HG03175 (cell line): ENCODE measurements at regions not wholly inside any gene's neighbourhood (a gene's known extent, or its start where the extent isn't known, plus 50 kb on each side); places are given as distances from the start of the nearest gene placed in this dataset.
A peak's percentile ranks its signal among the peaks of the same experiment; 100 is the strongest.

Experiments
- ATAC-seq: cut with Tn5 transposase; IDR thresholded peaks from one replicate; pipeline ENCODE4 v1.9.1; 2021; ENCODE audit warnings: mild to moderate bottlenecking, moderate library complexity; ENCODE audit not compliant: unreplicated experiment

- ATAC-seq: no peak
Observed at GRCh38 chr9:11312966-11313365, 700.2 kb upstream of the PTPRD start.

DNA sequence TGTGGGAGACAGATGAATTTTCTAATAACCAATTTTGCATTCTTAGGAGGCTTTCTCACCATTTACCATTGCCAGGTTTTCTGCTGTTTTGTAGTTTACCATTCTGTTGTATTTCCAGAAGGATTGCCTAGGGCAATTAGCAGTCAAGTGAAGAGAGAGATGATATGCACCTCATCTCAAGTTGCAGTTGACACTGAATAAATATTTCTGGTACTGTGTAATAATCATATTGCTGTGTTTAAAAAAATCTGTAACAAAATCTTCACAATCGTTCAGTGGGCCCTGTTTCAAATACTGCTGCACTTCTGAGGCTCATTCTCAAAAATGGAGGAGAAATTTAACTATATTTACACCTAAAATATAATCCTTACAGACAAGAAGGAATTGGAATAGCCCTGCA lies 706.1 kb upstream of the PTPRD start:
- ATAC-seq: no peak

DNA sequence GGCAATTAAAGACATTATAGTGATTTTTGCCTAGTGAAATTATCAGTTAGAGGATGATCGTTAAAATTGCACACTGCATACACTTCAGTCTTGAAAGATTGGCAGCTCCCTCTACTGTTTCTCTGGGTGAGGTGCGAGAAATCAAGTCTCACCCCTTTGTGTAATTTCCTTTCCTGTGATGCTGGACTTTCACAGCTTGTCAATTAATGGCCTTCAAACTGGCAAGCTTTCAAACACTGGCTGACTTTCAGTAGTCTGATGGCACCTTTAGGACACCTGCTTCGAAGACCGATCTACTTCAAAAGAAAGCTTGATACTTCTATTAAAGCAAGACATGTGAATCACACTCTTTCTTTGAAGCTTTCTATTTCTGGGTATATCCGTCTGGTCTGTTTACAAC lies 706.7 kb upstream of the PTPRD start:
- ATAC-seq: no peak

GRCh38 chr9:11320989-11321388 lies 708.2 kb upstream of the PTPRD start:
- no peak for ATAC-seq

GRCh38 chr9:11323457-11323856 lies 710.7 kb upstream of the PTPRD start:
- ATAC-seq: no peak

GRCh38 chr9:11326231-11326630 lies 713.4 kb upstream of the PTPRD start:
- no peak for ATAC-seq

GRCh38 chr9:11328326-11328725 lies 715.5 kb upstream of the PTPRD start:
- no peak for ATAC-seq

DNA sequence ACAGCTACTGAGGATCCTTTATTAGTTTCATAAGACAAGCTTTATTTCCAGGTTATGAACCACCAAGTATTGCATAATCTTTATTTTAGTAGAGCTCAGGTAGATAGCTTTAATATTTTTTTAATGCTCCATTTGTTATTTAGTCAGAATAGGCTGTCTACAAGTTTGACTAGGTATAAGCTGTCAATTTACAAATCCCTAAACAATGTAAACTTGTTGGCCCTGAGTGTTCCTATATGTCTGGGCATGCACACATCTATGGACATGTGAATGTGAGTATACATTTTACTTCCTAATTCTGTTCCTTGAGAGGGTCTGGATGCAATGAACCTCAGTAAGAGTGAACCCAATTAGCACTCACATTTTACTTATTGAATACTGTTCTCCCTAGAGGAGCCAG lies 722.2 kb upstream of the PTPRD start:
- ATAC-seq: no peak

- ATAC-seq: peak; percentile 79
Observed at GRCh38 chr9:11338130-11338529, 725.3 kb upstream of the PTPRD start.

DNA sequence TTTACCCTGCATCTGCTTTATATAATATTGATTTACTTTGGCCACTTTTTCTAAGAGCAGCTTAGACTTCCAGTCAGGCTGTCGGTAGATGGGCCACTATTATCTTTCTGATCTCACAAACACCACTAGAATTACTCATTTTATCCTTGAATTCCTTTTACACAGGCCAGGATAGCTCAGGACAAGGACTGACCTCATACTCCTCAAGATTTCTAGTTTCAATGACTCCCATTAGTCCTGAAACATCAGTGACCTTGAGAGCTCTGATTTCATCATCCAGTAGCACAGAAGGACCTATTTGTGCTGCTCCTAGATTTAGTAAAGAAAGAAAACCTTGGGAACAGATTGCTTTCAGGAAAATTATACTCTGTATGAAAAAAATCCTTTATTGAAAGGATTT lies 727.9 kb upstream of the PTPRD start:
- ATAC-seq: no peak

DNA sequence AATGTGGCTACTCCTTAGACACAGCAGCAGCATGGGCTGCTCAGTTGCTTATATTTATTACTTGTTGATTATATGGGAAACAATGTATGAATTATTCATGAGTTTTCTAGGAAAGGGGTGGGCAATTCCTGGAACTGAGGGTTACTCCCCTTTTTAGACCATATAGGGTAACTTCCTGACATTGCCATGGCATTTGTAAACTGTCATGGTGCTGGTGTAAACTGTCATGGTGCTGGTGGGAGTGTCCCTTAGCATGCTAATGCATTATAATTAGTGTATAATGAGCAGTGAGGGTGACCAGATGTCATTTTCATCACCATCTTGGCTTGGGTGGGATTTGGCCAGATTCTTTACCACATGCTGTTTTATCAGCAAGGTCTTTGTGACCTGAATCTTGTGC lies 734.6 kb upstream of the PTPRD start:
- no peak for ATAC-seq

GRCh38 chr9:11348366-11348765 lies 735.6 kb upstream of the PTPRD start:
- ATAC-seq: no peak

- ATAC-seq: no peak
Observed at GRCh38 chr9:11349187-11349586, 736.4 kb upstream of the PTPRD start.

- no peak for ATAC-seq
Observed at GRCh38 chr9:11352612-11353011, 739.8 kb upstream of the PTPRD start.

GRCh38 chr9:11356067-11356466 lies 743.3 kb upstream of the PTPRD start:
- no peak for ATAC-seq

DNA sequence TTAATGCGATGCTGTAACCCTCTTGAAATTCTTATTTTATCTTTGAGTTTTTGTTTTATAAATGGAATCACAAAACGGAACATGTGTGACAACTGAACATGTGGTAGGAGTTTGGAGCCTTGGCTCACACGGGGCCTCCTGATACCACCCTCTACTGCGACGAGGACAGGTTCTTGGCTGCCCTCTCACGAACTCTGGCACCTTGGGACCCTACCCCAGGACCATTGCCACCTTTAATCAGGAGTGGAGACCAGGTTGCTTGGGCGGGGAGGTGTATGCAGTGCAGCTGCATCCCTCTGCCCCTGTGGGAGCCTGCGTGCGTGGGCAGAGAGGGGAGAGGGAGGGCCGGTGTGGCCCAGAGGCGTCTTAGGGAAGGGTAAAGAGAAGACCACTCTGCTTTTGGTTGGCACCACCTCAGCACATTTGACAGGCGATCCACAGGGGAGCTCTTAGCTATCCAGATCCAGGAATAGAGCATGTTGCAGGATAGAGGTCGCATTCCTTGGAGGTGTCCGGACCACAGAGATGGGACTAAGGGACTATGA lies 753.9 kb upstream of the PTPRD start:
- ATAC-seq: no peak

- no peak for ATAC-seq
Observed at GRCh38 chr9:11374926-11375325, 762.1 kb upstream of the PTPRD start.

GRCh38 chr9:11402621-11403020 lies 789.8 kb upstream of the PTPRD start:
- no peak for ATAC-seq

DNA sequence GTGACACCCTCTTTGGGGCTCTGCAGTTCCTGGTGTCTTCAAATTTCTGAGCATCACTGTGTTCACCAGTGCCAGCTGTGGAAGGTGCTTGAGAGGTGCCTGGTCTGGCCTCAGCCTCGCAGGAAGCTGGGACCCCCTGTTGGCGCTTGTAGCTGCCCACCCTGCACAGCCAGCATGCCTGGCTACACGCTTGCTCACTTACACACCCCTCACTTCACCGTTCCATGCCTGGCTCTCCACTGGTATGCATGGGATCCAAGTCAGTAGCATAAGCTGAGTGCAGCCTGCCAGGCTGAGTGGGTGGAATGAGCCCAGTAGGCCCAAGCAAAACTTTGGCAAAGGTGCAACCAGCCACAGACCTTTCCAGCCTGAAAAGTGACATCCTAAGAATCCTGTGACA lies 801.4 kb upstream of the PTPRD start:
- no peak for ATAC-seq

DNA sequence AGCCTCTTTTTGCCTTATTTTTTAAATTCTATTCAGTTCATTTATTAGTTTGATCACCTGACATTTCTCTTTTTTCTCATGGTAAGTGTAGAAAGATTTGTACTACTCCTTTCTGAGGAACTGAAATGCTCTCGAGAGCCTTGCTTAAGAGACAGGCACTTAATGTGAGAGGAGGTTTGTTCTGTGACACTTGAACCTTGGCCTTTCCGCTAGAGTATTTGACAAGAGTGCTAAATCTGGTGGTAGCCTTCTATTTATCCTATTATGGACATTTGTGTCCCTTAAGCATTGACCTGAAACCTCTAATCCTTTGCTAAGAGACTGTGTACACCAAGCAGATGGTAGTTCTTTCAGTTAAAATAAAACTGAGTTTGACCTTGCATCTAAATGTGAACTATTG lies 805.0 kb upstream of the PTPRD start:
- no peak for ATAC-seq

- ATAC-seq: no peak
Observed at GRCh38 chr9:11431490-11431889, 818.7 kb upstream of the PTPRD start.

DNA sequence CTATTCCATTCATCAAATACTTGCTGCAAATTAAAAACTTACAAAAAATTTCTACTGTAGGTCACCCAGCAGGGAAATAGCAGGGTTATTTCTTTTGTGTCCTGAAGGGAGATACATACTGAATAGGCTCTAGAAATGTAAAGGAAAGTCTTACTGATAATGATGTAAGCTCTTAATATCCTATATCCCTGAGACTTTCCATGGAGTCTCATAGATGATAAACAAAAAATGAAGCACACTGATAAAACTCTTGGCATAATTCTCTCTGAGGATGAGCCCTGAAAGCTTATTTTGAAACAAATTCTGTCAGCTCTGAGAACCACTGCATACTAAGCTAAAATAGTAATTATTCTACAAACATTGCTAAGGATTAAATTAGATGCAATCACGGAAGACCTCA lies 819.6 kb upstream of the PTPRD start:
- no peak for ATAC-seq

DNA sequence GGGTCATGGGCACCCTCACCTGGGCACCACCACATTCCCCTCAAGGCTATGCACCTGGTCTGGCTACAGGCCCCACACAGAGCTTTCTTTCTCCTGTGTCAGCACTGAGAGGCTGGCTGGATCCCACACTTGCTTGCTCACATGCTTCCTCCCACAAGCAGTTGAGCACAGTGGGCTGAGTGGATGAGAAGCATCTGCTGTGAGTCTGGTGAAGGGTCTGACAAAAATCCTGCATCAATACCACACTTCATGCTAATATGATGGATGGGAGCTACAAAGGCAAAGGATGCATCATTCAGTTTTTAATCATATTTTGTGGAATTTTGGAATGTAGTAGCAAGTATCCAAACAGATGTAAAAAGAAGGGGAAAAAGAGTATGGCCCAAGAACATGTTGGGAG lies 830.8 kb upstream of the PTPRD start:
- ATAC-seq: no peak
